ENCODE measurements at regions not wholly inside any gene's neighbourhood (a gene's known extent, or its start where the extent isn't known, plus 50 kb on each side); places are given as distances from the start of the nearest gene placed in this dataset.

DNA sequence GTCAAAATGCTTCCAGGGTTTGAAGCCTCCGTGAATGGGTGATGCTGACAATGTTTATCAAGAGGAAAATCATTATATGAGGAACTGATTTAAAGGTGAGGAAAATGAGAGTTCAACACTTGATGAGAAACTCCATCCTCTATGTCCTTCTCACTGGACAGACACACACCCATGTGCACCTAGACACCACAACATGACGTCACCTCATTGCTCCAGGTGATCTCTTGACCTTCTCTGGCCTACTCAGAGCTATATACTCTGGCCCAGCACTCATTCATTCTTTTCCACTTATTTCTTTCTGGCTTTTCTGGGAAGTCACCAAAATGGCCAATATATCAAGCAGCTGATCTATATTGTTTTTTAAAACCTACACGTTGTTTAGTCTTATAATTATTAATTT, 778.7 kb upstream of the PCDH20 start:
- no peaks in the 10 kb centered on the region for H3K36me3 Mint-ChIP-seq (ENCODE audit: low read depth)
- H3K4me1 Mint-ChIP-seq (ENCODE audit: low read depth) = peaks cover 11% of the 10 kb centered on the region
- TF ChIP-seq, protein P1, sequence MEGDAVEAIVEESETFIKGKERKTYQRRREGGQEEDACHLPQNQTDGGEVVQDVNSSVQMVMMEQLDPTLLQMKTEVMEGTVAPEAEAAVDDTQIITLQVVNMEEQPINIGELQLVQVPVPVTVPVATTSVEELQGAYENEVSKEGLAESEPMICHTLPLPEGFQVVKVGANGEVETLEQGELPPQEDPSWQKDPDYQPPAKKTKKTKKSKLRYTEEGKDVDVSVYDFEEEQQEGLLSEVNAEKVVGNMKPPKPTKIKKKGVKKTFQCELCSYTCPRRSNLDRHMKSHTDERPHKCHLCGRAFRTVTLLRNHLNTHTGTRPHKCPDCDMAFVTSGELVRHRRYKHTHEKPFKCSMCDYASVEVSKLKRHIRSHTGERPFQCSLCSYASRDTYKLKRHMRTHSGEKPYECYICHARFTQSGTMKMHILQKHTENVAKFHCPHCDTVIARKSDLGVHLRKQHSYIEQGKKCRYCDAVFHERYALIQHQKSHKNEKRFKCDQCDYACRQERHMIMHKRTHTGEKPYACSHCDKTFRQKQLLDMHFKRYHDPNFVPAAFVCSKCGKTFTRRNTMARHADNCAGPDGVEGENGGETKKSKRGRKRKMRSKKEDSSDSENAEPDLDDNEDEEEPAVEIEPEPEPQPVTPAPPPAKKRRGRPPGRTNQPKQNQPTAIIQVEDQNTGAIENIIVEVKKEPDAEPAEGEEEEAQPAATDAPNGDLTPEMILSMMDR (IDR thresholded peaks at IDR 0.05) = no peak
- no peak overlapping the region for H3K4me3 Mint-ChIP-seq (ENCODE audit: unreplicated experiment)
- H3K27me3 Mint-ChIP-seq (ENCODE audit: low read depth) = no peaks in the 10 kb centered on the region
- H3K9me3 Mint-ChIP-seq (ENCODE audit: low read depth) = no peaks in the 10 kb centered on the region
- no peak overlapping the region for H3K27ac Mint-ChIP-seq (ENCODE audit: unreplicated experiment)
- DNase-seq (ENCODE audit: low spot score) = no peak

DNA sequence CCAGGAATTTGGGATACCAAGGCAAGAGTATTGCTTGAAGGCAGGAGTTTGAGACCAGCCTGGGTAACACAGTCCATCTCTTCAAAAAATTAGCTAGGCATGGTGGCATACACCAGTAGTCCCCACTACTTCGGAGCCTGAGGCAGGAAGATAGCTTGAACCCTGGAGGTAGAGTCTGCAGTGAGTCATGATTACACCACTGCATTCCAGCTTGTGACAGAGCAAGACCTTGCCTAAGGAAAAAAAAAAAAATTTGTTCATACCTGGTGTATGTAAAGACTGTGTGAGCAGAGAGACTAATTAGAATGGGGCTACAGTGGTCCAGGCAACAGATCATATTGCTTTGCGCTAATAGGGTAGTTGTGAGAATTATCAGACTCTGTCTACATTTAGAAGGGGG, 778.3 kb upstream of the PCDH20 start:
- no peak overlapping the region for H3K4me3 Mint-ChIP-seq (ENCODE audit: unreplicated experiment)
- TF ChIP-seq, protein P1 (IDR thresholded peaks at IDR 0.05) = no peak
- H3K27ac Mint-ChIP-seq (ENCODE audit: unreplicated experiment) = no peak overlapping the region
- H3K27me3 Mint-ChIP-seq (ENCODE audit: low read depth) = no peaks in the 10 kb centered on the region
- H3K4me1 Mint-ChIP-seq (ENCODE audit: low read depth) = peaks cover 11% of the 10 kb centered on the region
- H3K9me3 Mint-ChIP-seq (ENCODE audit: low read depth) = no peaks in the 10 kb centered on the region
- no peak for DNase-seq (ENCODE audit: low spot score)
- H3K36me3 Mint-ChIP-seq (ENCODE audit: low read depth) = no peaks in the 10 kb centered on the region

DNA sequence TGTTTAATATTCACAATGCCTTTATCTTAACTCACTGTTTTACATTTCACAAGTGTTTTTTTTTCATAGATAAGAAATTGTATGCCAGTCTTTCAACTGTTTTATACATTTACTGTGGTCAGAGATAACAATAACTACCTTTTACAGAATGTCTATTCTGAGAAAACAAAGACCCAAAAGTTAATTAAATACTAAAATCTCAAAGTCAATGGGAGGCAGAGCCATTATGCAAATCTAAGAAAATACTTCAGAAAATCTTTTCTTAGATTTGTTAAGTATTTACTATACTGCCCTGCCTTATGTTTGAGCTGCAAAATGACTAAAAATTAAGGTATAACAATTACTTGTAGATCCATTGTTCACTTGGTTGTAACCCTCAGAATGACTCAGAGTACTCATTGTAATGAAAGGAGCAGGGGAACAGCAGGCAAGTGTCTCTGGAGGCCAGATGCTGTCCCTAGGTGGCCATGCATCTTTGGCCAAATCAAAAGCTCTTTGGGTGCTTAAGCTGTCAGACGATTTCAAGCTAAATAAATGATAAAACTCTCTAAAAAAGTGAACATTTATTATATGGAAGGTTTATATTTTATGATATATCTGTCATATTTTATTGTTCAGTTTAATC, 770.1 kb upstream of the PCDH20 start:
- no peaks in the 10 kb centered on the region for H3K4me1 Mint-ChIP-seq (ENCODE audit: low read depth)
- H3K36me3 Mint-ChIP-seq (ENCODE audit: low read depth) = no peaks in the 10 kb centered on the region
- H3K4me3 Mint-ChIP-seq (ENCODE audit: unreplicated experiment) = no peak overlapping the region
- H3K27ac Mint-ChIP-seq (ENCODE audit: unreplicated experiment) = no peak overlapping the region
- no peak for DNase-seq (ENCODE audit: low spot score)
- H3K9me3 Mint-ChIP-seq (ENCODE audit: low read depth) = peaks cover 3% of the 10 kb centered on the region
- TF ChIP-seq, protein P1 (IDR thresholded peaks at IDR 0.05) = no peak
- H3K27me3 Mint-ChIP-seq (ENCODE audit: low read depth) = no peaks in the 10 kb centered on the region

DNA sequence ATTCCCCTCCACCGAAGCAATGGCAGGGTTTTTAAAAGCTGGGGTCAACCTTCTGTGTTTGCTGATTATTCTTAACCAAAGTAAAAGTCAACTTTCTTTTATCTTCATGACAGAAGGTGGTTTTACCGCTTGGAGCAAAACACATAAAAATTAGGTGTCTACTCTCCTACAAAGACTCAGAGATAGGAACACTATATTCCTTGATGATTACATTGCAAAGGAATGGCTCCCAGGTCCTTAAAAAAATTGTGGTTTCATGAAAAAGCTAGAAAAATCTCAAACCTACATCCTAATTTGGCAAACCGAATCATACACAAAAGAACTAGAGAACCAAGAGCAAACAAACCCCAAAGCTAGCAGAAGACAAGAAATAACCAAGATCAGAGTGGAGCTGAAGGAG, 760.4 kb upstream of the PCDH20 start:
- no peak overlapping the region for H3K4me3 Mint-ChIP-seq (ENCODE audit: unreplicated experiment)
- H3K27ac Mint-ChIP-seq (ENCODE audit: unreplicated experiment) = no peak overlapping the region
- peaks cover 12% of the 10 kb centered on the region for H3K4me1 Mint-ChIP-seq (ENCODE audit: low read depth)
- no peaks in the 10 kb centered on the region for H3K36me3 Mint-ChIP-seq (ENCODE audit: low read depth)
- DNase-seq (ENCODE audit: low spot score) = no peak
- H3K27me3 Mint-ChIP-seq (ENCODE audit: low read depth) = no peaks in the 10 kb centered on the region
- peaks cover 10% of the 10 kb centered on the region for H3K9me3 Mint-ChIP-seq (ENCODE audit: low read depth)
- TF ChIP-seq, protein P1 (IDR thresholded peaks at IDR 0.05) = no peak

DNA sequence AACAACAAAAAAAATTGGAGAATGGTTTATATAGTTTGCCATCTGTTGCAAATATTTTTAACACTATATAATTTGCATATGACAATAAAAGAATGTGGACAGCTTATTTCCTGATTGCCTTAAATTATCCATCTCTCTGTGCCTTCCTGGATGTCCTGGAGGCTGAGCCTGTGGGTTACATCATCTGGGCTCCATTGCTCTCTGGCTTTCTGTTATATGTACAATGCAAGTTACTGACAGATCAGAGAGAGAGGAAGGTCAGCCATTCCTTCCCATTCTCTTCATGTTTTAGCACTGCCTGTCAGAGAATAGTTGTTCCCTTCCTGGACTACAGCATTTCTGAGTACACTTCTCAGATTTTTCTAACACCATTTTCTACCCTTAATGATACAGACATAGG, 758.3 kb upstream of the PCDH20 start:
- Mint-ChIP-seq H3K4me3 (ENCODE audit: unreplicated experiment) (no peak overlapping the region), H3K4me1 (ENCODE audit: low read depth) (peaks cover 12% of the 10 kb centered on the region), H3K27ac (ENCODE audit: unreplicated experiment) (no peak overlapping the region), H3K36me3 (ENCODE audit: low read depth) (no peaks in the 10 kb centered on the region), H3K27me3 (ENCODE audit: low read depth) (no peaks in the 10 kb centered on the region), H3K9me3 (ENCODE audit: low read depth) (peaks cover 10% of the 10 kb centered on the region)
- DNase-seq (ENCODE audit: low spot score) = no peak
- TF ChIP-seq, protein P1 (IDR thresholded peaks at IDR 0.05) = no peak
